HCT116 (cell line): ENCODE measurements at regions not wholly inside any gene's neighbourhood (a gene's known extent, or its start where the extent isn't known, plus 50 kb on each side); places are given as distances from the start of the nearest gene placed in this dataset.

ENCODE experiments used
- EGR1 ChIP-seq: IDR thresholded peaks from 2 replicates; pipeline ENCODE4 v1.6.1; 2012; ENCODE audit warnings: low read depth
- EZH2phosphoT487 ChIP-seq: fragments of 200-600 bp; IDR thresholded peaks from 2 replicates; pipeline ENCODE4 v1.6.1; 2018; ENCODE audit warnings: antibody characterized with exemption, borderline replicate concordance
- POLR2A ChIP-seq: IDR thresholded peaks from 2 replicates; pipeline ENCODE4 v1.7.0; 2011; ENCODE audit warnings: borderline replicate concordance; ENCODE audit not compliant: insufficient read depth, insufficient read length; ENCODE audit errors: extremely low read depth
- POLR2AphosphoS5 ChIP-seq: IDR thresholded peaks from 2 replicates; pipeline ENCODE4 v1.6.1; 2011; ENCODE audit warnings: mild to moderate bottlenecking, low read depth, low read length, moderate library complexity
- TCF7L2 ChIP-seq: IDR thresholded peaks from 2 replicates; pipeline ENCODE4 v1.7.0; 2011; ENCODE audit warnings: borderline replicate concordance, inconsistent platforms; ENCODE audit not compliant: insufficient read depth, insufficient read length; ENCODE audit errors: extremely low read depth
- YY1 ChIP-seq: IDR thresholded peaks from 2 replicates; pipeline ENCODE4 v1.6.1; 2011; ENCODE audit warnings: low read length, low read depth, moderate library complexity, mild to moderate bottlenecking; ENCODE audit not compliant: insufficient replicate concordance; ENCODE audit errors: extremely low read depth
- ZFX ChIP-seq: fragments of 450-650 bp; IDR thresholded peaks from 2 replicates; pipeline ENCODE4 v1.6.1; 2017
- ZNF274 ChIP-seq: fragments of 200-500 bp; sonication (Bioruptor generic); IDR thresholded peaks from 2 replicates; pipeline ENCODE4 v1.6.1; 2014; ENCODE audit warnings: mild to moderate bottlenecking, low read depth, low read length, inconsistent platforms
- TF ChIP-seq, protein P1 (sequence below), 3 experiments: fragments of 200-600 bp in 1 of 3; sonication (generic) in 1 of 3; IDR thresholded peaks in 2 of 3; conservative IDR thresholded peaks in 1 of 3; 2 replicates each; pipeline ENCODE4 v1.5.1; 2012 to 2017; ENCODE audit warnings: low read depth in 2 of 3, low read length in 2 of 3, antibody characterized with exemption in 1 of 3, borderline replicate concordance in 1 of 3, control low read depth in 1 of 3, mild to moderate bottlenecking in 1 of 3, mixed read lengths in 1 of 3, mixed run types in 1 of 3, moderate library complexity in 1 of 3; ENCODE audit not compliant: insufficient read depth in 1 of 3
- TF ChIP-seq, protein P2 (sequence below): IDR thresholded peaks from 2 replicates; pipeline ENCODE4 v1.6.1; 2012; ENCODE audit warnings: low read depth
- TF ChIP-seq, protein P3 (sequence below): IDR thresholded peaks from 2 replicates; pipeline ENCODE4 v1.6.1; 2011; ENCODE audit warnings: mild to moderate bottlenecking, low read length, moderate library complexity; ENCODE audit not compliant: insufficient replicate concordance; ENCODE audit errors: extremely low read depth

DNA sequence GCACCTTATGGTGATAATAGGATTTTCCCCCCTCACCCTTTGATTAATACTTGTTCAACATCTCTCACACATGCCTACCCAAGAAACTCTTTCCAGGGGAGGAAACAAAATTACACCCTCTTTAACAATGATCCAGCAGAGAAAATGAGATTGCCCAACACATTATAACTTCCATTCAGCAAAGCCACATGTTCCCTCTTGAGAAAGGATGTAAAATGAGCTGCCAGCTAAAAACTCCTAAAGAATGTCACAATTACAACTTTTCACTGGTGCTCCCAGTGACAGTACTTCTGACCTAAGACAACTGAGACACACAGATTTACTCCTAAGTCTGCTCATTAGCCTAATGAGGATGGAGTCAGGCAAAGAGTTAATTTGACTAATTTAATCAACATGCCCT, 621.4 kb downstream of the DIAPH3 start:
- TF ChIP-seq, protein P1, sequence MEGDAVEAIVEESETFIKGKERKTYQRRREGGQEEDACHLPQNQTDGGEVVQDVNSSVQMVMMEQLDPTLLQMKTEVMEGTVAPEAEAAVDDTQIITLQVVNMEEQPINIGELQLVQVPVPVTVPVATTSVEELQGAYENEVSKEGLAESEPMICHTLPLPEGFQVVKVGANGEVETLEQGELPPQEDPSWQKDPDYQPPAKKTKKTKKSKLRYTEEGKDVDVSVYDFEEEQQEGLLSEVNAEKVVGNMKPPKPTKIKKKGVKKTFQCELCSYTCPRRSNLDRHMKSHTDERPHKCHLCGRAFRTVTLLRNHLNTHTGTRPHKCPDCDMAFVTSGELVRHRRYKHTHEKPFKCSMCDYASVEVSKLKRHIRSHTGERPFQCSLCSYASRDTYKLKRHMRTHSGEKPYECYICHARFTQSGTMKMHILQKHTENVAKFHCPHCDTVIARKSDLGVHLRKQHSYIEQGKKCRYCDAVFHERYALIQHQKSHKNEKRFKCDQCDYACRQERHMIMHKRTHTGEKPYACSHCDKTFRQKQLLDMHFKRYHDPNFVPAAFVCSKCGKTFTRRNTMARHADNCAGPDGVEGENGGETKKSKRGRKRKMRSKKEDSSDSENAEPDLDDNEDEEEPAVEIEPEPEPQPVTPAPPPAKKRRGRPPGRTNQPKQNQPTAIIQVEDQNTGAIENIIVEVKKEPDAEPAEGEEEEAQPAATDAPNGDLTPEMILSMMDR (IDR thresholded peaks at IDR 0.05 in 2 of 3, conservative IDR thresholded peaks at IDR 0.05 in 1 of 3; ENCODE audit: borderline replicate concordance in 1 of 3, insufficient read depth in 1 of 3, low read depth in 2 of 3, low read length in 2 of 3), result no peak
- TF ChIP-seq POLR2AphosphoS5 (no peak), ZNF274 (no peak), YY1 (no peak), EGR1 (no peak), EZH2phosphoT487 (no peak), POLR2A (no peak), ZFX (no peak), TCF7L2 (no peak)
- TF ChIP-seq, protein P2, sequence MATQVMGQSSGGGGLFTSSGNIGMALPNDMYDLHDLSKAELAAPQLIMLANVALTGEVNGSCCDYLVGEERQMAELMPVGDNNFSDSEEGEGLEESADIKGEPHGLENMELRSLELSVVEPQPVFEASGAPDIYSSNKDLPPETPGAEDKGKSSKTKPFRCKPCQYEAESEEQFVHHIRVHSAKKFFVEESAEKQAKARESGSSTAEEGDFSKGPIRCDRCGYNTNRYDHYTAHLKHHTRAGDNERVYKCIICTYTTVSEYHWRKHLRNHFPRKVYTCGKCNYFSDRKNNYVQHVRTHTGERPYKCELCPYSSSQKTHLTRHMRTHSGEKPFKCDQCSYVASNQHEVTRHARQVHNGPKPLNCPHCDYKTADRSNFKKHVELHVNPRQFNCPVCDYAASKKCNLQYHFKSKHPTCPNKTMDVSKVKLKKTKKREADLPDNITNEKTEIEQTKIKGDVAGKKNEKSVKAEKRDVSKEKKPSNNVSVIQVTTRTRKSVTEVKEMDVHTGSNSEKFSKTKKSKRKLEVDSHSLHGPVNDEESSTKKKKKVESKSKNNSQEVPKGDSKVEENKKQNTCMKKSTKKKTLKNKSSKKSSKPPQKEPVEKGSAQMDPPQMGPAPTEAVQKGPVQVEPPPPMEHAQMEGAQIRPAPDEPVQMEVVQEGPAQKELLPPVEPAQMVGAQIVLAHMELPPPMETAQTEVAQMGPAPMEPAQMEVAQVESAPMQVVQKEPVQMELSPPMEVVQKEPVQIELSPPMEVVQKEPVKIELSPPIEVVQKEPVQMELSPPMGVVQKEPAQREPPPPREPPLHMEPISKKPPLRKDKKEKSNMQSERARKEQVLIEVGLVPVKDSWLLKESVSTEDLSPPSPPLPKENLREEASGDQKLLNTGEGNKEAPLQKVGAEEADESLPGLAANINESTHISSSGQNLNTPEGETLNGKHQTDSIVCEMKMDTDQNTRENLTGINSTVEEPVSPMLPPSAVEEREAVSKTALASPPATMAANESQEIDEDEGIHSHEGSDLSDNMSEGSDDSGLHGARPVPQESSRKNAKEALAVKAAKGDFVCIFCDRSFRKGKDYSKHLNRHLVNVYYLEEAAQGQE, result no peak
- TF ChIP-seq, protein P3, sequence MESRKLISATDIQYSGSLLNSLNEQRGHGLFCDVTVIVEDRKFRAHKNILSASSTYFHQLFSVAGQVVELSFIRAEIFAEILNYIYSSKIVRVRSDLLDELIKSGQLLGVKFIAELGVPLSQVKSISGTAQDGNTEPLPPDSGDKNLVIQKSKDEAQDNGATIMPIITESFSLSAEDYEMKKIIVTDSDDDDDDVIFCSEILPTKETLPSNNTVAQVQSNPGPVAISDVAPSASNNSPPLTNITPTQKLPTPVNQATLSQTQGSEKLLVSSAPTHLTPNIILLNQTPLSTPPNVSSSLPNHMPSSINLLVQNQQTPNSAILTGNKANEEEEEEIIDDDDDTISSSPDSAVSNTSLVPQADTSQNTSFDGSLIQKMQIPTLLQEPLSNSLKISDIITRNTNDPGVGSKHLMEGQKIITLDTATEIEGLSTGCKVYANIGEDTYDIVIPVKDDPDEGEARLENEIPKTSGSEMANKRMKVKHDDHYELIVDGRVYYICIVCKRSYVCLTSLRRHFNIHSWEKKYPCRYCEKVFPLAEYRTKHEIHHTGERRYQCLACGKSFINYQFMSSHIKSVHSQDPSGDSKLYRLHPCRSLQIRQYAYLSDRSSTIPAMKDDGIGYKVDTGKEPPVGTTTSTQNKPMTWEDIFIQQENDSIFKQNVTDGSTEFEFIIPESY, result no peak
